H9 (cell line): ENCODE measurements at regions not wholly inside any gene's neighbourhood (a gene's known extent, or its start where the extent isn't known, plus 50 kb on each side); places are given as distances from the start of the nearest gene placed in this dataset.

ENCODE experiments used
- DNase-seq: peaks from one replicate; pipeline ENCODE4 v3.0.0-alpha.2; 2017
- H2AFZ ChIP-seq: one replicate; pipeline ENCODE4 v1.6.1; 2013; ENCODE audit warnings: mild to moderate bottlenecking, low read length, control low read depth, moderate library complexity
- H2AK5ac ChIP-seq: 2 replicates; pipeline ENCODE4 v1.6.1; 2013; ENCODE audit warnings: low read length, control low read depth, mixed read lengths; ENCODE audit not compliant: insufficient read length
- H2BK120ac ChIP-seq: one replicate; pipeline ENCODE4 v1.6.1; 2013; ENCODE audit warnings: low read depth, mild to moderate bottlenecking, low read length, control low read depth, inconsistent platforms; ENCODE audit not compliant: poor library complexity, severe bottlenecking
- H2BK12ac ChIP-seq: 2 replicates; pipeline ENCODE4 v1.6.1; 2013; ENCODE audit warnings: low read length, control low read depth, mixed read lengths, low read depth; ENCODE audit not compliant: insufficient read length
- H2BK15ac ChIP-seq: 2 replicates; pipeline ENCODE4 v1.6.1; 2013; ENCODE audit warnings: low read depth, low read length, control low read depth
- H2BK20ac ChIP-seq: one replicate; pipeline ENCODE4 v1.6.1; 2013; ENCODE audit warnings: low read depth, mild to moderate bottlenecking, low read length, control low read depth, inconsistent platforms; ENCODE audit not compliant: poor library complexity, severe bottlenecking
- H2BK5ac ChIP-seq: 2 replicates; pipeline ENCODE4 v1.6.1; 2013; ENCODE audit warnings: low read length, control low read depth, mixed read lengths; ENCODE audit not compliant: insufficient read length
- H3K14ac ChIP-seq: 2 replicates; pipeline ENCODE4 v1.6.1; 2013; ENCODE audit warnings: low read length, control low read depth; ENCODE audit not compliant: insufficient read depth
- H3K18ac ChIP-seq: 2 replicates; pipeline ENCODE4 v1.6.1; 2013; ENCODE audit warnings: low read depth, mild to moderate bottlenecking, mixed read lengths, low read length, control low read depth; ENCODE audit not compliant: insufficient read length
- H3K23ac ChIP-seq: 2 replicates; pipeline ENCODE4 v1.6.1; 2013; ENCODE audit warnings: low read length, control low read depth, mixed read lengths, low read depth; ENCODE audit not compliant: insufficient read length
- H3K23me2 ChIP-seq: 2 replicates; pipeline ENCODE4 v1.6.1; 2013; ENCODE audit warnings: low read depth, mild to moderate bottlenecking, mixed read lengths, low read length, control low read depth; ENCODE audit not compliant: insufficient read length, poor library complexity, severe bottlenecking
- H3K27ac ChIP-seq: 2 replicates; pipeline ENCODE4 v1.5.1; 2013; ENCODE audit warnings: low read length, control low read depth, mixed read lengths, low read depth; ENCODE audit not compliant: insufficient read length
- H3K27me3 ChIP-seq: 2 replicates; pipeline ENCODE4 v1.6.1; 2013; ENCODE audit warnings: low read length, control low read depth, inconsistent platforms; ENCODE audit not compliant: insufficient read depth
- H3K4ac ChIP-seq: 2 replicates; pipeline ENCODE4 v1.6.1; 2013; ENCODE audit warnings: low read depth, mild to moderate bottlenecking, control low read depth, inconsistent platforms, low read length, moderate library complexity
- H3K4me1 ChIP-seq: 2 replicates; pipeline ENCODE4 v1.6.1; 2013; ENCODE audit warnings: low read length, control low read depth, inconsistent platforms; ENCODE audit not compliant: insufficient read depth
- H3K4me2 ChIP-seq: 2 replicates; pipeline ENCODE4 v1.6.1; 2013; ENCODE audit warnings: low read length, control low read depth, mixed read lengths; ENCODE audit not compliant: insufficient read length, insufficient read depth
- H3K56ac ChIP-seq: 2 replicates; pipeline ENCODE4 v1.6.1; 2013; ENCODE audit warnings: low read depth, mild to moderate bottlenecking, mixed read lengths, low read length, control low read depth; ENCODE audit not compliant: insufficient read length
- H3K79me1 ChIP-seq: 2 replicates; pipeline ENCODE4 v1.6.1; 2013; ENCODE audit warnings: low read depth, mild to moderate bottlenecking, moderate library complexity, low read length, control low read depth, inconsistent platforms; ENCODE audit not compliant: insufficient read depth, poor library complexity, severe bottlenecking
- H3K79me2 ChIP-seq: 2 replicates; pipeline ENCODE4 v1.6.1; 2013; ENCODE audit warnings: low read length, control low read depth, inconsistent platforms; ENCODE audit not compliant: insufficient read depth
- H3K9ac ChIP-seq: 2 replicates; pipeline ENCODE4 v1.6.1; 2013; ENCODE audit warnings: low read length, control low read depth, mixed read lengths; ENCODE audit not compliant: insufficient read length; ENCODE audit errors: extremely low read depth
- H3K9me3 ChIP-seq: one replicate; pipeline ENCODE4 v1.6.1; 2013; ENCODE audit warnings: low read depth, low read length, inconsistent platforms; ENCODE audit not compliant: control insufficient read depth
- H3T11ph ChIP-seq: one replicate; pipeline ENCODE4 v1.6.1; 2013; ENCODE audit warnings: mild to moderate bottlenecking, low read length, control low read depth, inconsistent platforms
- H4K20me1 ChIP-seq: one replicate; pipeline ENCODE4 v1.6.1; 2013; ENCODE audit not compliant: control insufficient read depth, insufficient read length, insufficient read depth
- H4K5ac ChIP-seq: 2 replicates; pipeline ENCODE4 v1.6.1; 2013; ENCODE audit warnings: low read depth, mild to moderate bottlenecking, mixed read lengths, low read length, control low read depth; ENCODE audit not compliant: insufficient read length
- H4K8ac ChIP-seq: replicated peaks from 2 replicates; pipeline ENCODE4 v1.6.1; 2013; ENCODE audit warnings: low read length, control low read depth, mixed read lengths, low read depth; ENCODE audit not compliant: insufficient read length
- H4K91ac ChIP-seq: 2 replicates; pipeline ENCODE4 v1.6.1; 2013; ENCODE audit warnings: low read depth, mild to moderate bottlenecking, moderate library complexity, mixed read lengths, low read length, control low read depth; ENCODE audit not compliant: insufficient read length
- H3K27ac Mint-ChIP-seq, 3 experiments: 2 replicates in 2 of 3; 3 replicates in 1 of 3; pipeline ENCODE4 v1.8.0; 2020 to 2021; ENCODE audit warnings: mixed read lengths in 3 of 3, mild to moderate bottlenecking in 1 of 3, moderate library complexity in 1 of 3
- H3K27me3 Mint-ChIP-seq: 2 replicates; pipeline ENCODE4 v1.8.0; 2021; ENCODE audit warnings: low read depth, mild to moderate bottlenecking, moderate library complexity, mixed read lengths
- H3K36me3 Mint-ChIP-seq, 3 experiments: 2 replicates in 2 of 3; 3 replicates in 1 of 3; pipeline ENCODE4 v1.8.0; 2020 to 2021; ENCODE audit warnings: low read depth in 3 of 3, mixed read lengths in 3 of 3; ENCODE audit not compliant: insufficient read depth in 1 of 3
- H3K4me1 Mint-ChIP-seq, 2 experiments: 2 replicates each; pipeline ENCODE4 v1.8.0; 2020; ENCODE audit warnings: mixed read lengths in 2 of 2
- H3K4me3 Mint-ChIP-seq, 2 experiments: 2 replicates in 1 of 2; 3 replicates in 1 of 2; pipeline ENCODE4 v1.8.0; 2020 to 2021; ENCODE audit warnings: mild to moderate bottlenecking in 2 of 2, mixed read lengths in 2 of 2, moderate library complexity in 1 of 2
- H3K9me3 Mint-ChIP-seq, 2 experiments: 2 replicates in 1 of 2; 3 replicates in 1 of 2; pipeline ENCODE4 v1.8.0; 2020; ENCODE audit warnings: mild to moderate bottlenecking in 2 of 2, mixed read lengths in 2 of 2, moderate library complexity in 1 of 2
- WGBS: extraction: QIAGEN DNeasy Blood & Tissue Kit; methylation state at CpG from one replicate; pipeline ENCODE4 v1.1.7; 2013; ENCODE audit warnings: missing lambda C conversion rate, low lambda C conversion rate, mixed read lengths; ENCODE audit not compliant: insufficient read length; ENCODE audit errors: extremely low coverage; 5-methylcytosine and 5-hydroxymethylcytosine counted together
- TF ChIP-seq, protein P1 (sequence below): fragments of 200-600 bp; sonication (generic); conservative IDR thresholded peaks from 3 replicates; pipeline ENCODE4 v1.8.0; 2021; ENCODE audit warnings: antibody characterized with exemption, mild to moderate bottlenecking

DNA sequence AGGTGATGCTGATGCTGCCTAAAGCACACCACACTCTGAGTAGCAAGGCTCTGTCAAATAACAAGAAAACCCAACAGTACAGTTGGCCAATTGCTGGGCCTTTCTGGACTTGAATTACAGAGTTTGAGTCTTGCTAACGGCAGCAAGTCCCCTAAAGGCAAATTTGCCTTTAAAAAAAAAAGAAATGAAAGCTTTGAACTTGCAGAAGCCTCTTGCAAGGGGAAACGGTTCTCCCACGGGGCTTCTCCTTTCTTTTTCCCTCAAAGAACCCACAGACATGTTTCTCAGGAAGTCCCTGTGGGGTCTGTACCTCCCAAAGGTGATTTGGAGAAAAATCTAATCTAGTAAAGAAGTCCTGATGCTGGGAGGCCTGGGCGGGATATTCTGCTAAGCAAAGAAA lies 191.3 kb upstream of the MYL2 start:
- Mint-ChIP-seq H3K27ac (no peak overlapping the region), H3K27me3 (no peaks in the 10 kb centered on the region), H3K4me3 (no peak overlapping the region), H3K9me3 (no peaks in the 10 kb centered on the region; a peak in 1 of 5 replicates), H3K36me3 (peaks cover 3 to 15% (median 3%) of the 10 kb centered on the region in 3 experiments; a peak in 2 of 7 replicates), H3K4me1 (peaks cover 10 to 19% of the 10 kb centered on the region in 2 experiments)
- Histone ChIP-seq H4K20me1 (no peaks in the 10 kb centered on the region), H2BK15ac (no peak overlapping the region), H4K8ac (no peak overlapping the region), H3K23me2 (no peaks in the 10 kb centered on the region), H3K4me2 (no peak overlapping the region), H2BK12ac (no peak overlapping the region), H4K91ac (no peak overlapping the region), H3K4ac (no peak overlapping the region), H4K5ac (no peak overlapping the region), H3K9ac (no peak overlapping the region), H3K56ac (no peak overlapping the region), H2BK5ac (no peak overlapping the region), H2BK20ac (no peak overlapping the region), H3K4me1 (no peaks in the 10 kb centered on the region), H3K14ac (no peak overlapping the region), H3K79me2 (no peaks in the 10 kb centered on the region), H3T11ph (no peak overlapping the region), H3K27me3 (no peaks in the 10 kb centered on the region), H3K79me1 (no peaks in the 10 kb centered on the region), H2AFZ (no peak overlapping the region), H2AK5ac (no peak overlapping the region), H3K18ac (no peak overlapping the region), H2BK120ac (no peak overlapping the region), H3K23ac (no peak overlapping the region), H3K27ac (no peak overlapping the region), H3K9me3 (no peaks in the 10 kb centered on the region)
- WGBS: no CpG with 5 or more reads among the region's 4 CpGs
- no peak for DNase-seq
- TF ChIP-seq, protein P1, sequence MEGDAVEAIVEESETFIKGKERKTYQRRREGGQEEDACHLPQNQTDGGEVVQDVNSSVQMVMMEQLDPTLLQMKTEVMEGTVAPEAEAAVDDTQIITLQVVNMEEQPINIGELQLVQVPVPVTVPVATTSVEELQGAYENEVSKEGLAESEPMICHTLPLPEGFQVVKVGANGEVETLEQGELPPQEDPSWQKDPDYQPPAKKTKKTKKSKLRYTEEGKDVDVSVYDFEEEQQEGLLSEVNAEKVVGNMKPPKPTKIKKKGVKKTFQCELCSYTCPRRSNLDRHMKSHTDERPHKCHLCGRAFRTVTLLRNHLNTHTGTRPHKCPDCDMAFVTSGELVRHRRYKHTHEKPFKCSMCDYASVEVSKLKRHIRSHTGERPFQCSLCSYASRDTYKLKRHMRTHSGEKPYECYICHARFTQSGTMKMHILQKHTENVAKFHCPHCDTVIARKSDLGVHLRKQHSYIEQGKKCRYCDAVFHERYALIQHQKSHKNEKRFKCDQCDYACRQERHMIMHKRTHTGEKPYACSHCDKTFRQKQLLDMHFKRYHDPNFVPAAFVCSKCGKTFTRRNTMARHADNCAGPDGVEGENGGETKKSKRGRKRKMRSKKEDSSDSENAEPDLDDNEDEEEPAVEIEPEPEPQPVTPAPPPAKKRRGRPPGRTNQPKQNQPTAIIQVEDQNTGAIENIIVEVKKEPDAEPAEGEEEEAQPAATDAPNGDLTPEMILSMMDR: no peak
